ENCODE measurements at regions not wholly inside any gene's neighbourhood (a gene's known extent, or its start where the extent isn't known, plus 50 kb on each side); places are given as distances from the start of the nearest gene placed in this dataset.

DNA sequence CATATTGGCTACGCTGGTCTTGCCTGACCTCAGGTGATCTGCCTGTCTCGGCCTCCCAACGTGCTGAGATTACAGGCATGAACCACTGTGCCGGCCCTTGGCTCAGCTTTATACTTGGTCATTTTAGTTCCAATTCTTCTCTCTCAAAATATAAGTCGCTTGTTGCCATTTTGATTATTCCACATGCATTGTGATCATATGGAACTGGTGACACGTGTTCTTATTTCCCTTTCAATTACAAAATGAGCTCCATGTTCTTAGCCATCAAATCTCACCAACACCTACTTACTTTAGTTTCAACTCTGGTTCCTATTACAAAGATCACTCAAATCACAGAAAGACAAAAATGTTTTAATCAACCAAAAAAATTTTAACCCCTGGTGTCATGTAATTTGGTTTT is 1711.7 kb downstream of the TP53TG3F start:
- no peak for DNase-seq

DNA sequence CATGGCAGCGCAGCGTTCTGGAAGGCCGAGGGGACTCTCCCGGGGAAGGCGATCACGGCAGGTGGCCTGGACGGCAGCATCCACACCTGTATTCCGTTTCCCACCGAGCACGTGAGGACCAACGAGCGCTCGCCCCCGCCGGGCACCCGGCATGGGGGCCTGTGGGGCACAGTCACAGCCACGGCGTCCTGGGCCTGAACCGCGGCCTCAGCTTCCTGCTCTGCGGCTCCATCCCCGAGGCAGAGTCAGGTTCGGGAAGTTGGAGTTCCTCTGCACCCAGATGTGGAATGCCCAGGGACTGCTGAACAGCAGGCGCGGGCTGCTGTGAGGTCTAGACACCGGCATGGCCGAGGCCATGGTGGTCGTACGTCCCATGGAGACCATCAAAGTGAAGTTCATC is 1713.9 kb downstream of the TP53TG3F start:
- no peak for DNase-seq

DNA sequence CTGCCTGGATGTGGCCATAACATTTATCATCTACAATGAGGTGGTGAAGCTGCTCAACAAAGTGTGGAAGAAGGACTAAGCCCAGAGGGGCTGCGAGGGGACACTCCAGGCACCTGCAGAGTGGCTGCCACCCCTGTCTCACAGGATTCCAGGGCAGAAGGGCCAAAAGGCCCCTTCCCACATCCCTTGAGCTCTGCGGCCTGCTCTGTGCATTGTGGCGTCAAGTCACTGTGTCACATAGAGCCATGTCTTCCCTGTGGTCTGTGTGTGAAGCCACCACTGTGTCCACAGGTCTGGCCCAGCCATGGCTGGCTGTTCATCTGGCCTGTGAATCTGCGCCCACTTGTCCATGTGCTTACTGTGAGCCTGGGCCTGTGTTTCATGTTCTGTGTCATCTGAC is 1714.6 kb downstream of the TP53TG3F start:
- DNase-seq: no peak

DNA sequence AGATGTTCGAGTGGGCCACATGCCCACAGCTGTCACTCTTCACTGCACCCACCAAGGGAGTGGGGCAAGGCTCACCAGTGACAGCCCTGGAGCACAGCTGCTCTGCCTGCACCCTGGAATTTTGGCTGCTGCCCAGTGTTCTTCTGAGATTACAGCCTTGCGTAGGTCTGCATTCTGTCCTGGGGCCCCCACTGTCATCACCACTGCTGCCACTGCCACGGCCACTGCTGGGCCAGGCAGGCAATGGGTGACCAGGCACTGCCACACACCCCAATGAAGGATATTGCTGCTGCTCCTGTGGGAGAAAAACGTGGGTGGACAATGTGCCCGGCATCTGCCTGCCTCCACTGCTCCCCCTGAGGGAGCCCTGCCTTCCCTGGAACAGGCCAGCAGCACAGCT is 1717.0 kb downstream of the TP53TG3F start:
- DNase-seq: no peak

DNA sequence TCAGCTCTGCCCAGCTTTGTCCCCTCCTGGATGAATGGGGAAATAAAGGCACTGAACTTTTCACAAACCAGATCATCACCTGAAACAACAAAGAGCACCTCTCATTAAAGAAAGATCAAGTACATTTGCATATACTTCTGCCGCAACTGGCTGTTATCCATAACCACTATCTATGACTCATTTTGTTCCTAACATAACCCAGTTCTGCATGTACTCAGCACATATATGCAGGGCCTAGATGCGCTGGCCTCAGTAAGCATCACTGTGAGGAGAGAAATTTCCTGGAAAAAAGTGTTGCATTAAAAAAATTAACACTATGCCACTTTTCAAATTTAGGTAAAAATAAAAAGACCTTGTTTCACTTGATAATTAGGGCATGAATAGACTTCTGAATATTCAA is 1718.4 kb downstream of the TP53TG3F start:
- DNase-seq: no peak

DNA sequence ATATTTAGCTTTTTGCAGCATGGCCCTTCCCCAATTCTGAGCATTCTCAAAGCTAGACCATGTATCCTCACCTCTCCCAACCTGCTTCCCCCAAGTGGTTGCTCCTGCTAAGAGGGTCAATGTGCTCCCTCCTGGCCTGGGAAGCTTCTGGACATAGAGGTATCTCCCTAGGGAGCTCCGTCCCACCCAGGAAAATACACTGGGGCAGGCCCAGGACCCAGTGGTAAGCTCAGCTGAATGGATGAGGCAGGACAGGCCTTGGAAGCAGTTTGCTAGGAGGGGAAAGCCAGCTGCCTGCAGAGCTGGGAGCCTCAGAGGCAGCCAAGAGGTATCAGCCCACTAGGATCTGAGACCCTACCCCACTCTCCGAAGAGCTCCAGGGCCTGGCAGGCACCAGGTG is 1721.6 kb downstream of the TP53TG3F start:
- DNase-seq: no peak

DNA sequence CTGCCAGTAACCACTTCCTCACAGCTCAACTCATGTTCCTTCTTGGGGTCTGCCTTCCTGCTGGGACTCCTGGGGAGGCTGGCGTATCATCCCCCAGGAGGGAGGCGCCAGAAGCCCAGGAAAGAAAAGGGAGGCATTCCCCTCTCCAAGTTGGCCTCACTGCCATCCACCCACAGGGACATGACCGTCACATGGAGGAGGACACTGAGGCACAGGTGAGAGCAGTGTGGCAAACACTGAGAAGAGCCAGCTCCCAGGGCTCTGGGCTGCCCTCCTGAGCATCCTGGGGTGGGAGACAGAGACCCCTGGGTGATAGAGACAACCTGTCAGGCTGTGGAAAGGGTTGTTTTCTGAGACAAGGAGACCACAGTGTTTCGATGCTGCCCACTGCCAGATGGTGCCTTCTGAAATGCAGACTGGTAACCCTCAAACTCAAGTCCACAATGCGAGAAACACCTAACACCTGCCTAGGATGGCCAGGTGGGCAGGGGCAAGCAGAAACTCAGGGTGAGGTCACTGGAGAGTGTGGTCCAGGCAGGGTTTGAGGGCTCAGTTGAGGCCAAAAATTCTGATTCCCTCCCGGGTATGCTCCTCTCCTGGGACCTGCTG is 1722.1 kb downstream of the TP53TG3F start:
- no peak for DNase-seq

DNA sequence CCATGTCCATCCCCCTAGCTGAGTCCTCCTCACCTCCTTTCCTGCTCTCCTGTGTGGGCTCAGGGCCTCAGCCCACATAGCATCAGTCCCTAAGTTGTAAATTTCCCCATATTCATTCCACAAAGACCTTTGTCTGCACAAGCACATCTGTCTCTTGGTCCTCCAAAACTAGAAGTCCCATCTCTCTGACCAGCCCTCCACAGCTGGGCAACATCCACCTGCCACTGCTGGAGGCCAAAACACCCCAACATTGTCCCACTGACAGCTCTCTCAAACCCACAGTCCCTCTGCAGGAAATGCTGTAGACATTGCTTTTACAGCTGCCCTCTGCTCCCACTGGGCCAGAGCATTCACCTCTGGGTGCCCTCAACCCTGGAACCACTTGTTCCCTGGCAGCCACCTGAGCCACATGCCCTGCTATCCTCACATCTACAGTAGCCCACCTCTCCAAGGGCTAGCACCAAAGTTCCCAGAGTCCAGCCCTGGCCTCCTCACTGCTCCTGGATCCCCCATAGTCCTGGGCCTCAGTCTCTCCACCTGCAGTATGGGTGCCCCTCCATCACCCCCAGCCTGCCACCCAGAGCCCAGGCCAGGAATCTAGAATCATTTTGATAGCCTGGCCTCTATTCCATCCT is 1722.7 kb downstream of the TP53TG3F start:
- no peak for DNase-seq

DNA sequence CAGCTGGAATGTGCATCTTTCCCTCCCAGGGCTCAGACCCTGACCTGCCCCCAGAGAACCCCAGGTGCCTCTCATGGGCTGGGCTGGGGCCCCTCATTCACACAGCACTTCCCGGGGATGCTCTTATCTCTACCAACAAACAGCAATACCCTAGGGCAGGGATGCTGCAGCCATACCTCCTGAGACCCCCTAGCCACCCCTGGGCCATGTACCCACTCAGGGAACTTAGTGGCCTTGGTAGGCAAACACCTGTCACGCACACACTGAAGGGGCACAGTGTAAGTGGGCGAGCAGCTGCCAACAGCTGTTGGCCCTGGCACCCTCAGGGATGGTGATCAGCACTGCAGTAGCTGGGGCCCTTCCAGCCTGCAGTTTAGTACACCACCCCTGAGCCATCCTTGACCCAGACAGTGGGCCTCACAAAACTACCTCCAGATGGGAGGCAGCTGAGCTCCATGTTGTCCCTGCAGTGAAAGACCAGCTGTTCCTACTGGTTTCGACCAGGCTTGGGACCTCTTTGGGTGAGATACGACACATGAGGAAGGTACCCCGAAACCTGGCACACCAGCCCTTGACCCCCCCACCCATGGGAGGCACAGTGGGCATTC is 1723.6 kb downstream of the TP53TG3F start:
- DNase-seq: no peak

DNA sequence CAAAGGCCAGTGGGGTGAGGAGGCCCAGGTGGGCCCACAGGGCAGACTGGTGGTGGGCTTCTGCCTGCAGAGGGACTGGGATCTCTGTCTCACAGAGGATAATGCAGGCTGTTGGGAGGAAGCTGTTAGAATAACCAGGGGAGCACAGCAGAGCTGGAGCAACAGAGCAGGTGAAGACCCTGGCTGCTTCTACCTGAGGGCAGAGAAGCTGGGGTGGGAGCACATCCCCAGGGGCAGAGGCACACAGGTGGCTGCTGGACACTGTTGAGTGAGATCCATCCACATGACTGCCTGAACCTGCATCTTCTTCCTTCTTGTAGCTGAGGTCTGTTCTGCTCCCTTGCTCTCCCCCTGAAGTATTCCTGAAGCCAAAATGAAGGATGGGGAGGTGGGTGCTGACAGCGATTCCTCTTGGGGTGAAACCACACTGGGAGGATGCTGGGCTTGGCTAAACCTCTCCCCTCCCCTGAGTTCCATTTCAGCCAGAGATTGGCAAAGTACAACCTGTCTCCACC is 1725.0 kb downstream of the TP53TG3F start:
- no peak for DNase-seq

DNA sequence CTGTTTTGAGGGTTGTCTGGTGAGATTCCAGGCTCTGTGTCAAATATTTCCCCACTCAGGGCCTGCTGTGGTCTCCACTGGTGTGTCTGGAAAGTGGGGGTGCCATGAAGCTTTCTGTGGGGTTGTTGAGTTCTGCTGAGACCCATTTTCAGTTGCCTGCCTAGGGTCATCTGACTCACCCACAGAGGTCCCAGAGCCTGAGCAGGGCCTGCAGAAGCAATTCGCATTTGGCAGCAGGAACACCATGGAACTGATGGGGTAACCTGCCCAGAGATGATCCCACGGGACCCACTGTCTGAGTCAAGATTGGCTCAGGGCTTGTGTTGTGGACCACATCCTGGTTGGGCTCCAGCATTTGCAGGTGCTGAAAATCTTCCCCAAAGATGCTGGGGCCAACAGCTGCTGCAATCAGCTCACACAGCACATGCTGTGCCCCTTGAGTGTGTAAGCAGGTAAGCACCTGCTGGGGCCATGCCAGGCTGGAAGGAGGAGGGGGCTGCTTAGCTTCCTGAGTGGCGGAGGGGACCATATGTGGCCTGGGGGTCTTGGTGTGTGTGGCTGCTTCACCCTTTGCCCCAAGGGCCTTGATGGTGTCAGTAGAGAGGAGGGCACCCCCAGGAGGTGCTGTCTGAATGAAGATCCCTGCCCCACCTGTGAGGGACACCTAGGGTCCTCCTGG is 1726.1 kb downstream of the TP53TG3F start:
- no peak for DNase-seq

DNA sequence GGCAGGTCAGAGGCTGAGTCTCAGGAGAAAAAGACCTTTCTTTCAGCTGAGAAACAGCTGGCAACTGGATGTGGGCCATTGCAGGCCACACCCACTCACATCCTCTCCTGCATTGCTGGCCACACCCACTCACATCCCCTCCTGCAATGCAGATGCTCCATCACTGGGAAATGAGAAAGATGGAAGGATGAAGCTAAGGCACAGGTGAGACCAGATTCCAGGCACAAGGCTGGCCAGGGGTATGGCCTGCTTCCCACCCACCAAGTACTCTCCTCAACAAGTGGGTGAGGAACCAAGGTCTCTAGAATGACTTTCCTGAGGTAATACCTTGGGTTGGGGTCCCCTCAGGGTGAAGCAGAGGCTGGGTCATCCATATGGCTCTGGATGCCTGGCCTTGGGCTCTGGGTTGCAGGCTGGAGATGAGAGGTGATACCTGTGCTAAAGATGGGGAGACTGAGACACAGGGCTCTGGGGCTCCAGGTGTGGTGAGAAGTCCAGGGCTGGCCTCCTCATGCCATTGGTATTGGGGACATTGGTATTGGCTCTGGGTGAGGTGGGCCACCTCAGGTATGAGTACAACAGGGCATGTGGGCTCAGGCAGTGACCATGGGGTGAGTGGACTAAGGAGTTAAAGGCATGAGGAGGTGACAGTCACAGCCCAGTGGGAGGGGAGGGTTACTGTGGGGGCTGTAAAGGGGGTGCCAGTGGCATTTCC is 1726.8 kb downstream of the TP53TG3F start:
- no peak for DNase-seq

DNA sequence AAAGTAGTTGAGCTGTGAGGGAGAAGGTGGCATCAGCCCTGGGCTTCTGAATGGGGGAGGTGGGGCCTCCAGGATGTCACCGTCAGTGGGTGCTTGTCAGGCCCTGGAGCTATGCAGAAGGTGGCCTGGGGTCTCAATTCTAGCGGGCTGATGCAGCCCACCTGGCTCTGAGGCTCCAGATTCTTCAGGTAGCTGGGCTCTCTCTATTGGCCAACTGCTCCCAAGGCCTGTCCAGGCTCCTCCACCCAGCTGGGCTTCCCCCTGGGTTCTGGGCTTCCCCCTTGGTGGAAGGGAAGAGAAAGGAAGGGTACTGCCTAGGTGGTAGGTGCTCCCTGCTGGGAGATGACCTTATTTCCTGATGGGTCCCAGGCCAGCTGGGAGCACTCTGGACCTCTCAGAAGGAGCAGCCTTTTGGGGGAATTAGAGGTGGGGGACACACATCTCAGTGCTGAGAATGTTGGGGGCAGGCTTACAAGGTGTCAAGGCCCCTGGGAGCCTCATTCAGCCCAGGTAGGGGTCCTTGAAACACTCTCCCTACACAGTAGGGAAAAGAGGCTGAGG is 1728.3 kb downstream of the TP53TG3F start:
- no peak for DNase-seq

DNA sequence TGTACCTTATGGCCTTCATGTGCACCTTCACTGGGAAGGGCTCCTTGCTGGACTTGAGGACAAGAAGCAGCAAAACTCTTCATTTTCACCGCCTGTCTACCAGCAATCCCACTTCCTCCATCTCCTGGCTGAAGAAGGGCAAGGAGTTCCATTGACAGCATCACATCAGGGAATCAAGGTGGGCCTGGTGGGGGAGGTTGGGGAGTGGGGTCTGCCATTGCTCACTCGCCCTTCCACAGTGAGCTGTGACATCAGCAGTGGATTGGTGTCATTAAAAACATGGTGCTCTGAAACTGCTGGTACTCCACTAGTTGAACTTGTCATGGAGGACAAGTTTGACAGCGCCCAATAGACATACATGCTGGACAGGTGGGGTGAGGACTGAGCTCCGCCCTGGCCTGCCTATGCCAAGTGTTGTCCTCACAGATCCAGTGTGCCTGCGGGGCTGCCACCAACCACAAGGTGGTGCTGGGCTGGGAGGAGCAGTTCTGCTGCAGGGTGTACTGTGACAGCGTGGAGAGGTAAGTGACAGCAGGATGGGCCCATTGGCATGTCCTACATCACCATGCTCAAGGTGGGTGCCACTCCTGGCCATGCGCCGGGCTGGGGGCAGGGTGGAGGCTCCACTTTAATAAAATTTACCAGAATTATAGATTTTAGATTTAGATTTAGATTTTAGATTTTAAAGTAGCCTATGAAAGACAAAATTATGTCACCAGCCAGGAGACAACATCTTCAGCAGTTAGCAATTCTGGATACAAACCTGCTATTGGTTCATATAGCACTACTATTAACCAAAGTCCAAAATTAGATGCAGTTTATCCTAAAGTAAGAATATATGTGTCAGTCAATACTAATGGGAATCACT is 1729.1 kb downstream of the TP53TG3F start:
- DNase-seq: peak; percentile 14

DNA sequence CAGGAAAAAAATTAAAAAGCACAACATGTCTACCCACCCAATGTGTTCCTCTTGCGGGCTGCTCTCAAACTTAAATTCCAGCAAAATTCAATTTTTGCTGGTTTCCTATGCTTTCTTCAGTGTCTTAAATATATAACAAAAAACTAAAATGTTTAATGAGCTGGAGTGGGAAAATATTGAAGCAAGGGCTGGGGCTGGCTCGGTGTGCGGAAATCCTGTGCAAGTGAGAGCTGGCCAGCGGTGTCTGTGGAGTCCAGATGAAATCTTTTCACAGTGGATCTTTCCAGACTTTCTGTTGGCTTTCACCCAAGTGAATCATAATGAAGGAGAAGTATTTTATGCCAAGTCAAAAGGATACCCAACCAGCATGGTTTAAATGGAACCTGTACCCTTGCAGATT is 1733.6 kb downstream of the TP53TG3F start:
- DNase-seq: no peak

DNA sequence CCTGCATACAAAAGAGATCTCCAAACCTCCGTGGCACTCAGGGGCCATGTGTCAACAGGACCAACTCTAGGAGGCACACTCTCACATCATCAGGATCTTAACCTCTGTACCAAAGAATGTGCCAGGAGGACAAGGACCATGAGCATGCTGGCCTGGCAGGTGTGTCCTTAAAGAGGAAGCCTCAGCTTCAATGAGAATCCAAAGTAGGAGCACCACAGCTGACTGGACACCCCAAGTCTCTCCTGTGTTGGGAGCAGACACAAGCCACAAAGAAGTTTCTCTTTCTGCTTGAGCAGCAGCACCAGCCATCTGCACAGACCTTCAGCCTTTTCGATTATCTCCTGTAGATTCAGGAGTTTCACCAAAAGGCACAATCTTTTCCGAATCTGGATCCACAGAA is 1734.5 kb downstream of the TP53TG3F start:
- DNase-seq: no peak

DNA sequence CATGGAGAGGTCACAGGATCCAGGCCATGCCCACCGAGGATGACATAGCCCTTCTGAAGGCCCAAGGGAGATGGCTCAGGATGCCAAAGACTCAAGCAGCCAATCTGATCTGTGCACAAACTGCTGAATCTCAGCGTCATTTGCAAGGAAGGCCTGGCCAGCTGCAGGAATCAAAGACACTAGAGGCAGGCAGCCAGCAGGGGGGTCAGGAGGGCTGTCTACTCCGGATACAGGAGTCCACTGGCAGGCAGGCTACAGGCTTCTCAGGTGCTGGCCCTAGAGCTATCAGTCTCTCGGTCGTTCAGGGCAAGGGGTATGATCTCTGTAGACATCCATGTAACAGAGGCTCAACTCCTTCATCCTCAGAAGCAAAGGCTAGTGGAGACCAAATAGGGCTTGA is 1735.3 kb downstream of the TP53TG3F start:
- DNase-seq: no peak

DNA sequence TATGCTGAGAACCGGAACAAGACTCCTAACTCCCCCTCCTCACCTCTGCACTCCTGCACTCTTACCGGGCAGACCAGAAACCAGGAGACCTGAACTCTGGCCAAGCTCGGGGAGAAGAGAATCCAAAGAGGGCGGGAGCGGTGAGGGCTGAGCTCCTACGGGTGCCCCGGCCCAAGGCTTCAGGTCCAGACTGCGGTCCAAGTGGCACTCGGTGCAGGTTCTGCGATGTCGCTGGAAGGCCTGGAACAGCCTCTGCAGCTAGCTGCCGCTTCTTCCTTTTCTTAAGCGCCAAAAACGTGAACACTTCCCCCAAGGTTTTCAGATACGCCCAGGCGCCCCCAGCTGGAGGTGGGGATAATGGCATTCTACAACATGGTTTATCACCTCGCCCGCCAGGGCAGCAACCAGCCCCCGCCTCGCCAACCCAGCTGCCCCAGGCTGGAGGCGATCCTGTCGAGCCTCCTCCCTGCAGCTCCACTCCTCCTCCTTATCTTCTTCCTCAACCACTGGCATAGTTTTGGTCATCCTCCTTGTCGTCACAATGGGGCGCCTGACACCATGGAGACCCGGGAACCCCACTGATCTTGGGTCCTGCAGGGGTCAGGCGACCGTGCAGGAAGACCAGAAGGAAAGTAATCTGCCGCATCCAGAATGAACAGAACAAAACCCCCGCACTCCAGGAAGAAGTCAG is 1735.9 kb downstream of the TP53TG3F start:
- no peak for DNase-seq

DNA sequence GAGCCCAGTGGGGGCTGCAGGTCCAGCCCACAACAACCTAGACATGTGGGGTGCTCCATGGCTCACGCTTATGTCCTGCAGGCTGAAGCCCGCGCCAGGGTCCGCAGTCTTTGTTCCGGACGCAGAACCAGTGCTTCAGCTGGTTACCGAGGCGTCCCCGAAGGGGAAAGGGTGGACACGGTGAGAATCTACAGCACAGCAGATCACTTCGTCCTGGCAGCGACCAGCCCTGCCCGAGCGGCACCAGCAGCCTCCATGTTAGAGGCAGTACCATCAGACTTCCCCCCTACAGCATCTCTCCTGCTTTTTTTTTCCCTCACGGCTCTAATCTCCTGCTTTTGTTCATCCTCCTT is 1736.4 kb downstream of the TP53TG3F start:
- no peak for DNase-seq

DNA sequence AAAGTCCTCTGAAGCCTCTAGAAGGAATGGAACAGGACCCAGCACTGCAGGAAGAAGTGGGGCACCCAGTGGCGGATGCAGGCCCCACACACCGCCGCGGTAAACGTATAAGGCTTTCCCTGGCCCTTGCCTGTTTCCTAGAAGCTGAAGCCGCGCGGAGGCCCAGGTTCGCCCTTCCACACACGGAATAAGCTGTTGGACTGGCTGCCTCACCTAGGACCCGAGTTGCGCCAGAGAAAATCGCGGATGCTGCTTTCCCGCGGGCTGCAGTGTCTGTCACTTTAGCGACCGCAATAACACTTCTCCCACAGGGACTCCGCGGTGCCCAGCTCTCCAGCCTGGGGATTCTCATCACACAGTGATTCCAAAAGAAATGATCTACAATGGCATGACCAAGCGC is 1736.9 kb downstream of the TP53TG3F start:
- no peak for DNase-seq

DNA sequence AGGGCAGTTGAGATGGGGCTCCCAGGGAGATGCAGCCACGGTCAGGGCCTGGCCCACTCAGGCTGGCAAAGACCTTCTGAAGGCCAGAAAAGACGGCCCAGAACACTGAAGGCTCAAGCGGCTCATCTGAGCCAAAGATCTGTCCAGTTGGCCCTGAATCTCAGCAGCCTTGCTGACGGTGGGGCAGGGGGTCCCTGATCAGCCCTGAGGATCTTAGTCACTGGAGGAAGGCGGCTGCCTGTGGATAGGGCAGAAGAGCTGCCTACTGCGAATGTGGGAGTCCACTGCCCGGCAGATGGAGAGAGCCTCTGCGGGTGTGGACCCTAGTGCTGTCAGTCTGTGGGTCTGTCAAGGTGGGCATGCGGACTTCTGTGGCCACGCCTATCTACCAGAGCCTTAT is 1738.2 kb downstream of the TP53TG3F start:
- DNase-seq: no peak
